ENCODE measurements at regions not wholly inside any gene's neighbourhood (a gene's known extent, or its start where the extent isn't known, plus 50 kb on each side); places are given as distances from the start of the nearest gene placed in this dataset.

DNA sequence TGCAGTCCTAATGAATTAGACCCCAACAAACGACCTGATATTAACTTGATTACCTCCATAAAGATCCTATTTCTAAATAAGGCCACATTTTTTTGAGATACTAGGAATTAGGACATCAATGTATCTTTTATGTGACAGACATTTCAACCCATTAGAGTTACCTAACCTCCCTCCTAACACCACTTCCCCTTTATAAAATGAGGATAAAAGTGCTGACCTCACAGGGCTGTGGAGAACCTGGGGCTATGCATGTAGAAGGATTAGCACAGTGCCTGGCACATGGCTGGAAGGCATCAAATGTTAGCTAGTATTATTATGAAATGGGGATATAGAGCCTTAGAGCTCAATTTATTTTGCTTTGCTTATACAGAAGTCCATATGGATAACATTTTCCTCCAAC, 53.5 kb upstream of the LRRN1 start:
- no peak for DNase-seq (ENCODE audit: low spot score)

GRCh38 chr3:3744826-3745225, 54.4 kb upstream of the LRRN1 start:
- no peak for DNase-seq (ENCODE audit: low spot score)

- no peak for DNase-seq (ENCODE audit: low spot score)
Measured at GRCh38 chr3:3743754-3744153, 55.5 kb upstream of the LRRN1 start.

- DNase-seq (ENCODE audit: low spot score): no peak
Measured at GRCh38 chr3:3740061-3740460, 59.2 kb upstream of the LRRN1 start.

DNA sequence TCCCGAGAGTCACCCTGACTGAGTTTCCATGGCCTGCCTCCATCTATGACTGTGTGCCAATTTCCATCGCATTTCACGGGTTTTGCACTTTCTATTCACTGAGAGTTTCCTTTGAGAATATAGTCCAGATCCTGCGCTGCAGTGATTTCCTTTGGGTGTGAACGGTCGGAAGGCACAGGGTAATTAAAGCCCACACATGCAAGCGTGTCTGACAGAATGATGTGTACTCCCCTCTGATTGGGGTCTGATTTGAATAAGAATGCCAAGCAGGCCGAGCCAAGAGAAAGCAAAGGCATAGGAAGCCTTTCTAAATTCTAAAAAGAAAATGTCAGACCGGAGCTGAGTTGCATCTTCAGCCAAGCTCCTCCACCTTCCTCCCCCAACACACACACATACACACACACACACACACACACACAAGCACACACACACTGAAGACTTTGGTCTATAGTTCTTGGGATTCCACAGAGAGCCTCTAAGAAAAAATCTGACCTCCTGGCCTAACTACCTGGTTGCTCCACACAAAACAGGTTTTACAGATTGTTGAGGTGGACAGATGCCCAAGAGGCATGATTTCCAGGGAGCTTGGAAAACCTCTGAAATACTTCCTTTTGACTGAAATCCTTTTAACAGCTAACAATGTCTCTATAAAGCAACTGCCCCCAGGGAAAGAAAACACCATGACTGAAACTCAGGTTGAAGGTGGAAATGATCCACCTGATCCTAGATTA, 59.7 kb upstream of the LRRN1 start:
- DNase-seq (ENCODE audit: low spot score): no peak

DNA sequence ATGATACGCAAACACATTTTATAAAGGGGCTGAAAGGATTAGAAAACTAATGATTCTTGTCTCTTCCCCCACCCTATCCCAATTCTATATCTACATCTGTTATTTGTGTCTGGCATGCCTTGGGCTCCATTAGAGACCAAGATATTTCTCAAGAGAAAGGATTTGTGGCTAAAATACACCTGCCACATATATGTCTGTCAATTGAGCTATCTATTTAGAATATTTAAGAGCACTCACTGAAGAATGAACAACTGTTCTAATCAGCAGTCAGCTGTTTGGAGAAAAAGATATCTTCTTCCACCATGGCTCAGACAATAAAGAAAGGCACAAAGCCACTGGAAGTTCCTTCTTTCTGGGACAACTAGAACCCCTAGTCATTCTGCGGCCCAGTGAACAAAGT, 61.7 kb upstream of the LRRN1 start:
- no peak for DNase-seq (ENCODE audit: low spot score)

DNA sequence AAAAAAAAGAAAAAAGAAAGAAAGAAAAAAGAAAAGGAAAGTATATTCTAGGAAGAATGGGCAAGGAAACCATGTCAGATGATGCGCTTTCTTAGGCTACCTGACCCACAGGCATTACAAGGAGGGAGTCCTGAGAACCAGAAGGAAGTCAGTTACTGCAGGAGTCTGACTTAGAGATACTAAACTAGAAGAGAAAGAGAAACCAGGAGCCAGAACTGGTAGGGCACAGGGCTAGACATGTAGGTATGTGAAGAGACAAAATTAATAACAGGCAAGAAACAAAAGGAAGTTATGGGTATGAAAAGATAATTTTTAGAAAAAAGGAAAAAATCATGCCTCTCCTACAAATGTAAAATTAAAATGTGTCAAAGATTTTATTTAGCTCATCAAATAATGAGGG, 63.3 kb upstream of the LRRN1 start:
- no peak for DNase-seq (ENCODE audit: low spot score)

DNA sequence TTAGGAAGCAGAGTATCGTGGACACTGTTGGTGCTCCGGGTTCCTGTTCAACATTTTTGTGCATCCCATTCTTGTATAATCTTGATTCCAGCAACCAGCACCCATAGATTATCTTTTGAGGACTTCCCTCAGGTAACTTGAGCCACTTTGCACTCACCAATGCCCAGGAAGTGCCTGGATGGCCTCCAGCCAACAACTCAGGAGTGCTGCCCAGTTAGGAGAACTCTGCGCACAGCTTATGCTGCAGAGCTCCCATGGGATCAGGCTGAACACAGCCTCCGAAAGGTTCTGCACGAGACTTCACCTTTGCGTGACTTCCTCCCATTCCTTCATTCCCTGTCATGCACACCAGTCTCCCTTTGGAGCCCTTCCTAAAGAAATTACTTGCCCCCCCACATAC, 64.3 kb upstream of the LRRN1 start:
- no peak for DNase-seq (ENCODE audit: low spot score)

DNA sequence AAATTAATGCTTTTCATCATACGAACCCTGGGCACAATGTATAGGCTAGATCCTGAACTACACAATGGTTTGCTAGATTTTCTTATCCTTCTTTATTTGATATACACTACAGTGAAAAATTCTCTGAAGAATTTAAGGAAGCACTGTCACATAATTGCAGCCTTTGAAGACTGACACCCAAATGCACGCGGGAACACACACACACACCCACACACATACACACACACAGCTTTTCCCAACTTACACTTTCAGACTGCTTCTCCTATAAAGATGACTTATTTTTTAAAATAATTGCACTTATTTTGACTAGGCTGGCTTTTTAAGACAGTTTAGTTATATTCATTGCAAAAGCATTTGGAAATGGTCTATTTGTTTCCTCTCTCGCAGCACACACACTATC, 70.0 kb upstream of the LRRN1 start:
- no peak for DNase-seq (ENCODE audit: low spot score)

GRCh38 chr3:3726549-3726948, 72.7 kb upstream of the LRRN1 start:
- DNase-seq (ENCODE audit: low spot score): no peak

DNA sequence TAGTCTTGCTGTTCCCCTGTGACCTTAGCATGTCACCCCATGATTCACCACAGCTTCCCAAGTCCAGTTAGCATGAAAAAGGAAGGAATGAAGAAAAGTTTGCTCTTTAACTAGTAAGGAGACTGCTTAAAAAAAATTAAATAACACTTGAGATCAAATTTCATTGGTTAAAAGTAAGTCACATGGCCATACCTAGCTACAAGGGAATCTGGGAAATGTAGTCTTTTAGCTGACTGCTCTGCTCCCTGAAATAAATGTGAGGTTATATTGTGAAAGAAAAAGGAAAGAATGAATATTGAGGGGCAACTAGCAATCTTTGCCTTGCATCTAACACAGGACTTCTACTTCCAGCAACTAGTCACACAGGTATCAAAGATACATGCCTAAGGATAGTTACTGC, 84.7 kb upstream of the LRRN1 start:
- DNase-seq (ENCODE audit: low spot score): no peak

- no peak for DNase-seq (ENCODE audit: low spot score)
Measured at GRCh38 chr3:3712971-3713370, 86.3 kb upstream of the LRRN1 start.

GRCh38 chr3:3708769-3709115, 90.5 kb upstream of the LRRN1 start:
- DNase-seq (ENCODE audit: low spot score): no peak

GRCh38 chr3:3707858-3708768, 91.1 kb upstream of the LRRN1 start:
- DNase-seq (ENCODE audit: low spot score): no peak

GRCh38 chr3:3705090-3705775, 94.0 kb upstream of the LRRN1 start:
- DNase-seq (ENCODE audit: low spot score): no peak

DNA sequence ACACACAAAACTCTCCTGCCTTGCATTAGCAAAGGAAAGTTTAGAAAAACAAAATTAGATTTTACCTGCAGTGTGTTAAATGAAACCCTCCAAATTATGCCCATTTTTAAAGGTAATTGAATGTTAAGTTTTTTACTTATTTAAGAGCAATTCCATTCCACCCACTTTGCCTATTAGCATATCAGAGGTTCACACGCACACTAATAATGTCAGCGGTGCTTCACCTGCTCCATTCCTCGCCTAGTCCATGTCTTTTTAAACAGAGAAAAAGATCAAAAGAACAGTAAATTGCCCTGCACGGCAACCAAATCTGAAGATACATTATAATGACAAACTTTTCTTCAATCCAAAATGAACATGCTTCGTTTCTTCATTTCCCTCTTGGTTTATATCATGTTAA, 97.3 kb upstream of the LRRN1 start:
- DNase-seq (ENCODE audit: low spot score): no peak

DNA sequence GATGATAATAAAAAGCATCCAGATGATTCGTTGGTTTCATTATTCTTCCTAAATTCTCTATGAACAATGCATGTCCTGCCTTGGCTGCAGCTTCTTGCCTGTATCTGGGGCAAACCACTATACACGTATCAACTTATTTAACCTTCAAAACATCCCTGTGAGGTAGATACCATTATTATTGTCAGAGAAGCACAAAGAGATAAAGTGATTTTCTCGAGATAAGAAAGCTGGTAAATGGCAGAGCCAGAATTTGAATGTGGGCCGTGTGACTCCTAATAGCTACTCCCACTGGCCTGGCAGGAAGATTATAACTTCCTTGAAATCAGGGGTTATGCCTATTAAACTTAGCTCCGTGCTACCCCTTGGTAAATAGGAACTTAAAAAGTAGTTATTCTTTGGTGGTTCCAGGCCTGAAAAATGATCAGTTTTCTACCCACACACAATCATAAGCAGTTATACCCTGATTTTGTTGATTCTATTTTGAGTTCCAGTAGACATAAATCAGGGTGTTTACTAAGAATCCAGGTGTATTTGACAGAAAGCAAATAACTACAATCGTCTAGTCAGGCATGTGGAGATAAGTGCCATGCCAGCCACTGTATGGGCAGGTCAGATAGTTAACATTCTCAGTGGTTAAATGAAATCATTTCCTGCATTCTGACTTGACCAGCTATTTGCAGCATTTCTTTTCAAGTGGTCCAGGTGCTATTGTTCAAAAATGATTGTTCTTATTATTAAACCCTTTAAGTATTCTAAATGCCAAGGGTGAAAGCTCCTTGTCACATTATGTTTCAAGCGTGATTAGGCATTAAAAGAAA, 99.2 kb upstream of the LRRN1 start:
- no peak for DNase-seq (ENCODE audit: low spot score)

- no peak for DNase-seq (ENCODE audit: low spot score)
Measured at GRCh38 chr3:3699407-3699806, 99.8 kb upstream of the LRRN1 start.

DNA sequence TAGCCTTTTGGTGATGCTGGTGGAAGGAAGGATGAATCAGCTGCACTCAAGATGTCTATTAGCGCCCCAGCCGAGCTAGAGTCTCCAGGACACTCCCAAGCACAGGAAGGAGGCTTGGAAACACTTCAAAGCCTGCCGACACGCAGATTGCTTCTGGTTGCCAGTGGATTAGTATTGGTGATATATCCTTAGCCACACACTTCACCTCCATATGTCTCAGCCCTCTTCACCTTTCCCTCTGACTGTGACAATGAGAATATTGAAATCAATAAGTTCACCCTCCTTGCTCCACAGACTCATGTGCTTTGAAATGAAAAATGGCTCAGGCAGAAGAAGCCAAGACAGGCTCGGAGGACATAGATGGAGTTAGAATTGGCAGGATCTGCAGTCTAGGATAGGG, 102.9 kb upstream of the LRRN1 start:
- no peak for DNase-seq (ENCODE audit: low spot score)

DNA sequence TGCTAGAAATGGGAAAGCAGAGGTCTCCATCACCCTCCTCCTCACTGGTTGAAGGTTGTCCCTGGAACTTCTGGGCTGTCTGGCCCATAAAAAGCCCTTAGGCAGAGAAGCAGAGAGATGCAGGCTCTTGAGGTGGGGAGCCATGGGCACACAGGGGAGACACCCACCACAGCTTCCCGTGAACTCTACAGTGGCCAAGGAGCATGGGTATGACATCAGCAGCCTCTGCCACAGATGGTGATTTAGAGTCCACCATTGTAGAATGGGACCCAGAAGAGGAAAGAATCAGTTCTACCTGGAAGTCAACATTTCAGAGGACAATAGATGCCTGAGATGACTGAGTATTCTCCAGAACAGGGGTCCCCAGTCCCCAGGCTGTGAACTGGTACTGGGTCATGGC, 105.6 kb upstream of the LRRN1 start:
- no peak for DNase-seq (ENCODE audit: low spot score)

DNA sequence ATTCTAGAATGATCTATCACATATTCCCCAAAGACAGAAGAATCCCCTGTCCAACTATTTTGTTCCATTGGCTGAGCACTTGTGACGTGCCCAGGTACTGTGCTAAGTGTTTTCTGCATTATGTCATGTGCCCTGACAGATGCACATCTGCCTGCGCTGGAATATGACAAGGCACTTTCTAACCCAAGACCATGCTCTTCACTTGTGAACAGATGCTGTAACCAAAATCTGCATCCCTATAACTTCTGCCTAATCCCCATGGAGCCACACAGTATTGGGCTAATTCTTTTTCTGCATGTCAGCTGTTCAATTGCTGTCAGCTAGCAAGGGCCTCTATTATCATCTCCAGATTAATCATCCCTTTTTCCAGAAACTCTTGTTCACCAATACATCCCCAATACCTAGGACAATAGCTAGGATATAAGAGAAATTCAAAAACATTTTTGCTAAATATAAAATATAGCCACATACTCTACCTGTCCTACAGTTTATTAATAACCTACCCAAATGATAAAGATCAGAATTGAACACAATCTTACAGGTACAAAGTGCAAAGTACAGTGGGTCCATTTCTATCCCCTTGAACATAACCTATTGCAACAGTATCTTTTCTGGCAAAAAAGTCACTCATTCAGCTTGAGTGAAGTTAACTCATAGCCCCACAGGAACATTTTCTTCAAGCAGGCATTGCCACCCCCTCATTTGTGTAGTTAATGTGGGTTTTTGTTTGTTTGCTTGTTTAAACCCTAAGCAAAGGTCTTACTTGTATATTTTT, 109.4 kb upstream of the LRRN1 start:
- no peak for DNase-seq (ENCODE audit: low spot score)

Data from RKO (cell line).